ENCODE measurements at regions not wholly inside any gene's neighbourhood (a gene's known extent, or its start where the extent isn't known, plus 50 kb on each side); places are given as distances from the start of the nearest gene placed in this dataset.
A peak's percentile ranks its signal among the peaks of the same experiment; 100 is the strongest.

- no peak for DNase-seq (ENCODE audit: low read depth in 4 of 4, low spot score in 2 of 4)
Measured at GRCh38 chr1:222048094-222048595, 306.3 kb upstream of the DUSP10 start.

- DNase-seq (ENCODE audit: low read depth in 4 of 4, low spot score in 2 of 4), result no peak
Measured at GRCh38 chr1:222047366-222047765, 305.5 kb upstream of the DUSP10 start.

DNA sequence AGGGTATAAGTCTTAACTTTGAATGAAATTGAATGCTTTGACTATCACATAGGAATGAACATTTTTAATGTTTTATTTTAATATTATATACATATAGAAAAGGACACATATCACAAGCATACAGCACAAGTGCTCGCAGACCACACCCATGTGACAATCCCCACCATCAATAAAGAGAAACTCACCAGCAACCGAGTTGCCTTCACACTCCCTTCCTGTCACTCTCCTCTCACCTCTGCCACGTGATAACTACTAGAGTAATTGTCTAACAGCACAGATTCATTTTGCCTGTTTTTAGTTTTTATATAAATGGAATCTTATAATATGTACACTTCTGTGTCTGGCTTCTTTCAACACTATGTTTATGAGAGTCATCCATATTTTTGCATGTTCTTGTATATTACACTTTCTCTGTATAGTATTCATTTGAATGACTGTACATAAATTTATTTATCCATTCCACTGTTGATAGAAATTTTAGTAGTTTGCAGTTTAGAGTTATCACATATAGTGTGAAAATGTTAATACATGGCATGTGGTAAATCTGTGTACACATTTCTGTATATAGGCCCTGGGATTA is 304.9 kb upstream of the DUSP10 start:
- no peak for DNase-seq (ENCODE audit: low read depth in 4 of 4, low spot score in 2 of 4)

DNA sequence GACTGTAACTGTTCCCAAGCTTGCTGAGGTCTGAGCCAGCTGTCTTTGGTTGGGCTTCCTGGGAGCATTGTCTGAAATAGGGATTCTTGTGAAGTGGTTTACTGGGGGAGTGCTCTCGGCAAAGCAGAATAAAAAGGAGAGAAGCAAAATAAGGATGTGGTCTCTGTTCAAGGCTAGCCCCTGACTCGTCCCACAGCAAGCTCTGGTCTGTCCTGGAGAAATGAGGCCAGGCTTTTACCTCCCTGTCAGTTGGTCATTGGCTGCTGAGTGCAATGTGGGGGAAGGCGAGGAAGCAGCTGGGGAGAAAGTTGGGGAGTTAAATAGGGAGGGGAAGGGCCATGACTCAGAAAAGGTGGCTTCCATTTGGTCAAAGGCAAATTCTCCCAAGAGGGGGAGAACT is 303.9 kb upstream of the DUSP10 start:
- DNase-seq (ENCODE audit: low read depth in 4 of 4, low spot score in 2 of 4), result no peak

DNA sequence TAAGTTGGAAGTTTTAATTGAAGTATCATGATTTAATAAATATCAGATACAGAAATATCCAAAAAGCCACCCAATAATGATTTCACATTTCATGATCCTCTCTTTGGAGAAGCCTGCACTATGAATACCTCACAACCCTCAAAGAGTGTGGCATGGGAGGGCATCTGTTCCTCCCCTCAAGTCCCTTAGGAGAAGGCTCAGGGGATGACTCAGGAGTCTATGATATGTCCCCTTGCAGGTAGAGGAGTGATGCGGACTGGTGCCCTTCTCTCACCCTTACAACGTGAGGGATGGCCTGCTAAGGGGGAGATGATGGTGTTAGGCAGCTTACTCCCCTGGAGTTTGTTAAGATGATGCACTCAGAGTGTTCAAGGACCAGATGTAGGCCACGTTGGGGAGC is 303.3 kb upstream of the DUSP10 start:
- no peak for DNase-seq (ENCODE audit: low read depth in 4 of 4, low spot score in 2 of 4)

GRCh38 chr1:222043444-222044292 is 301.8 kb upstream of the DUSP10 start:
- DNase-seq (ENCODE audit: low read depth in 4 of 4, low spot score in 2 of 4), result peak in 2 of 4 donors; percentile 50 to 66

GRCh38 chr1:222042120-222042519 is 300.2 kb upstream of the DUSP10 start:
- DNase-seq (ENCODE audit: low read depth in 4 of 4, low spot score in 2 of 4), result no peak

GRCh38 chr1:222040955-222041354 is 299.1 kb upstream of the DUSP10 start:
- peak in 2 of 4 donors; percentile 29 to 36 for DNase-seq (ENCODE audit: low read depth in 4 of 4, low spot score in 2 of 4)

- DNase-seq (ENCODE audit: low read depth in 4 of 4, low spot score in 2 of 4), result peak in 2 of 4 donors; percentile 28 to 42
Measured at GRCh38 chr1:222040121-222040805, 298.4 kb upstream of the DUSP10 start.

DNA sequence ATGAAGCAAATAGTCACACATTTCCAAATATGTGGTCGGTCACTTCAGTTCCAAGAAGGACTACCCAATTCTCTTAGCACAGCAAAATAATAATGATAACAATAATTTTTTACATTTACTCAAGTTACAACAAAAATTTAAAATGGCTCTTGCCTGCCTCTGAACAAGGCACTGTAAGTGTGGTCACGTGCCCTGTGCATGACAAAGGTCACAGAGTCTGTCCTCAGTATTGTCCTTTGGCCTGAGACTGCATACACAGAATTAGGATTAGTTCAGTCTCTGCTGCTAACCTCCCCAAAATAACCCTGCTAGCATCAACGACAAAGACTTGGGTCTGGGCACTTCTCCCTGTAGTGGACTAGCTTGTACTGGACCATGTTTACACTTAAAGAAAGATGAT is 297.1 kb upstream of the DUSP10 start:
- no peak for DNase-seq (ENCODE audit: low read depth in 4 of 4, low spot score in 2 of 4)

DNA sequence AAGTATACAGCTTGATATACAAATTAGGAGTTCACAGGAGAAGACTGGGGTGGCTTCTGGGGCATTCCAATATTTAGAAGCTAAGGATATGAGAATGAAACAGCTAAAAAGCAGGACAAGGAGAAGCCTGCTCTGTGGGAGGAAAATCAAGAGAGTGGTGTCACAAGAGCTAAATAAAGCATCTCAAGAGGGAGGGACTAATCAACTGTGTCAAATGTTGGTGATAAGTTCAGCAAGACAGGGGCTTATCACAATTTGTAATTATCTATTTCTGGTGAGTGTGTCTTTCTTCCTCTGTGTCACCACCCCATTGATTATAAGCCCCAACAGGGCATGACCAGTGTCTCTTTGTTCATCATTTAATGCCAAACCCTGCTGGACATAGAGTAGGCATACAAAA is 295.8 kb upstream of the DUSP10 start:
- no peak for DNase-seq (ENCODE audit: low read depth in 4 of 4, low spot score in 2 of 4)

DNA sequence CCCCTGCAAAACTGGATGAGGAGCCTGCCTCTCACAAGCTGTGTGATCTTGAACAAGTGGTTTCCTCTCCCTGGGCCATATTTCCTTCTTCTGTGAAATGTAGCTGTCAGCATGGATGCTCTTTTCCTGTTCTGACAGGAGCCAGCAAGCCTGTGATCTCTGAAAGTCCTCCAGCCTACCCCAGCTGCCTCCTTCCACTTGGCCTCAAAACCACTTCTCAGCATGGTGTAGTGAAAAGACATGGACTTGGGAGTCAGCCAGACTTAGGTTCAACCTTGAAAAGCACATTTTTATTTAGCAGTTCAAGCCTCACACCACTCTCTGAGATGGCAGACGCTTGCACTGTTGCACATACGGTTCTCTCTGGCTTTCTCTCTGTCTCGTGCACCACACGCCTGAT is 292.9 kb upstream of the DUSP10 start:
- no peak for DNase-seq (ENCODE audit: low read depth in 4 of 4, low spot score in 2 of 4)

DNA sequence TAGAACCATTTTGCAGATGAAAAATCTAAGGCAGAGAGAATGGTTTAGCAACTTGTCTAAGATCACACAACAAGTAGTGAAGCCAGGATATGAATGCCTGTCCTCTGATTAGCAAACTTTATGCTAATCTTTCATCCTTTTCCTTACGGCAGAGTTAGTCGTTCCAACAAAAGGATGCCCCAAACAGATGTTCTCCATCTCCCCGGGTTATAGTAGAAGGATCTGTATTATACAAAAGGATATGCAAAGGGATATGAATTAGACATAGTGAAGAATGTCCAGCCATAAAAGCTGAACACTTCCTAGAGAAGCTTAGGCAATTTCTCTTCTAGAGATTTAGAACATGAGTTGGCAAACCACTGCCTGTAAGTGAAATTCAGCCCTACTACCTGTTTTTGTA is 291.6 kb upstream of the DUSP10 start:
- DNase-seq (ENCODE audit: low read depth in 4 of 4, low spot score in 2 of 4), result no peak

- DNase-seq (ENCODE audit: low read depth in 4 of 4, low spot score in 2 of 4), result no peak
Measured at GRCh38 chr1:222031318-222031717, 289.4 kb upstream of the DUSP10 start.

DNA sequence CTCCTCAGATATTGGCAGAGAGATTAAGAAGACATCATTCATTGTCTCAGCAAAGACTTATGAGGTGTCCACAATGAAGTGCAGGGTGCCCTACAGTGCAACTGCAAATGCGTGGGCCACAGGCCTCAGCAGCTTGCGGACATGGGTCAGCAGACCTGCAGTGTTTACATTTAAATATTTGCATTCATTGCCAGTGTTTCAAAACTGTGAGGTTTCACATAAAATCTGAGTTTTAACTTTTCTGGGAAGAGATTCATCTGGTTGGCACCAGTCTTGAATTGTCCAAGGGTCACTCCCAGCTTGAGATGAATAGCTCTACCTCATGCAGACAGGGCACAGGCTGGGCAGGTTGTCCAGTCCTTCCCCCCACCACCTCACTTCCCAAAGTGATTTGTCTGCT is 286.8 kb upstream of the DUSP10 start:
- DNase-seq (ENCODE audit: low read depth in 4 of 4, low spot score in 2 of 4), result no peak

GRCh38 chr1:222028116-222028515 is 286.2 kb upstream of the DUSP10 start:
- DNase-seq (ENCODE audit: low read depth in 4 of 4, low spot score in 2 of 4), result no peak

- no peak for DNase-seq (ENCODE audit: low read depth in 4 of 4, low spot score in 2 of 4)
Measured at GRCh38 chr1:222026280-222026679, 284.4 kb upstream of the DUSP10 start.

- no peak for DNase-seq (ENCODE audit: low read depth in 4 of 4, low spot score in 2 of 4)
Measured at GRCh38 chr1:222023025-222023424, 281.1 kb upstream of the DUSP10 start.

GRCh38 chr1:222021129-222021528 is 279.2 kb upstream of the DUSP10 start:
- DNase-seq (ENCODE audit: low read depth in 4 of 4, low spot score in 2 of 4), result no peak

- DNase-seq (ENCODE audit: low read depth in 4 of 4, low spot score in 2 of 4), result no peak
Measured at GRCh38 chr1:222020553-222020952, 278.7 kb upstream of the DUSP10 start.

- DNase-seq (ENCODE audit: low read depth in 4 of 4, low spot score in 2 of 4), result no peak
Measured at GRCh38 chr1:222019029-222019428, 277.1 kb upstream of the DUSP10 start.

- no peak for DNase-seq (ENCODE audit: low read depth in 4 of 4, low spot score in 2 of 4)
Measured at GRCh38 chr1:222018041-222018440, 276.2 kb upstream of the DUSP10 start.

All from left renal cortex interstitium (tissue), 4 donors.